HUES6 (cell line): ENCODE measurements at regions not wholly inside any gene's neighbourhood (a gene's known extent, or its start where the extent isn't known, plus 50 kb on each side); places are given as distances from the start of the nearest gene placed in this dataset.

ENCODE experiments used
- H3K27ac ChIP-seq: 2 replicates; pipeline ENCODE4 v1.7.0; 2013; ENCODE audit warnings: low read depth, mild to moderate bottlenecking, low read length, inconsistent platforms
- H3K27me3 ChIP-seq: 2 replicates; pipeline ENCODE4 v1.6.1; 2013; ENCODE audit warnings: low read length; ENCODE audit not compliant: control insufficient read depth, insufficient read depth
- H3K36me3 ChIP-seq: 2 replicates; pipeline ENCODE4 v1.6.1; 2013; ENCODE audit warnings: low read length; ENCODE audit not compliant: control insufficient read depth, insufficient read depth
- H3K4me1 ChIP-seq: 2 replicates; pipeline ENCODE4 v1.6.1; 2013; ENCODE audit warnings: low read length; ENCODE audit not compliant: control insufficient read depth, insufficient read depth
- H3K4me3 ChIP-seq: 2 replicates; pipeline ENCODE4 v1.5.1; 2013; ENCODE audit warnings: low read depth, low read length
- H3K9ac ChIP-seq: one replicate; pipeline ENCODE4 v1.6.1; 2013; ENCODE audit warnings: mild to moderate bottlenecking, low read length
- H3K9me3 ChIP-seq: 2 replicates; pipeline ENCODE4 v1.6.1; 2013; ENCODE audit warnings: low read depth, low read length; ENCODE audit not compliant: control insufficient read depth, insufficient read depth

DNA sequence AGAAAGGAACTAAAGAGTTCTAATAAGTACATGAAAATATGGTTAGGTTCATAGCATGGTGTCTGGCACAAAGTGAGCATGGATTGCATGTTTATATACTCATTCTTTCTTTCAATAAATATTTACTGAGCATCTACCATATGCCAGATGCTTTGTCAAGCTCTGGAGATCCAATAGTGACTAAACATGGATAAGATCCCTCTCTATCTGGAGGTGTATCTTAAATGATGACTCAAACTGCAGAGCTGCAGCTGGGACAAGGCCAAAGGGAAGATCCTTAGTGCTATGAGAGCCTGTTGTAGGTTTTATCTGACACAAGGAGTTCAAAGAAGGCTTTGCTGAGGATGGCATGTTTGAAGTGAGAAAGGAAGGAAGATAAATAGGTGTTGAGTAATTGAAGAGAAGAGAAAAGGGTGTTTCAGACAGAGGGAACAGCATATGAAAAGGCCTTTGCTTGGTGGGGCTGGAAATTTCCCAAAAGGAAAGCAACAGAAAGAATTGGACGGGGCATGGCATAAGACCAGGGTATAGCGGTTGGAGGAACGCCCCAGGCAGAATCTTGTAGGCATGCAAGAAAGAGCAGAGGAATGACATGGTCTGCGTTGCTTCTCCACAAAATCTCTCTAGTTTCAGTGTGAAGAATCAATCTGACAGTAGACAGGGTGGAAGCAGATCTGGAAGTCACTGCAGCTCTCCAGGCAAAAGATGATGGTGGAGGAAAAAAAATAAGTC, 239.9 kb upstream of the LRTM1 start:
- Histone ChIP-seq H3K27me3 (no peaks in the 10 kb centered on the region), H3K36me3 (no peaks in the 10 kb centered on the region), H3K27ac (no peak overlapping the region), H3K9me3 (peaks cover 3% of the 10 kb centered on the region; the same call in 1 of the 2 replicates), H3K4me3 (no peak overlapping the region), H3K9ac (no peak overlapping the region), H3K4me1 (0 out of 2 replicates have a peak, but pooled peaks cover 6% of the 10 kb centered on the region)

GRCh38 chr3:55166576-55167555, 239.0 kb upstream of the LRTM1 start:
- H3K27ac ChIP-seq: no peak overlapping the region
- 0 out of 2 replicates have a peak, but pooled peaks cover 6% of the 10 kb centered on the region for H3K4me1 ChIP-seq
- no peaks in the 10 kb centered on the region for H3K27me3 ChIP-seq
- no peaks in the 10 kb centered on the region for H3K36me3 ChIP-seq
- H3K9me3 ChIP-seq: no peaks in the 10 kb centered on the region
- H3K4me3 ChIP-seq: no peak overlapping the region
- H3K9ac ChIP-seq: no peak overlapping the region

GRCh38 chr3:55165704-55166405, 238.0 kb upstream of the LRTM1 start:
- no peak overlapping the region for H3K27ac ChIP-seq
- no peak overlapping the region for H3K9ac ChIP-seq
- H3K4me1 ChIP-seq: 0 out of 2 replicates have a peak, but pooled peaks cover 6% of the 10 kb centered on the region
- H3K4me3 ChIP-seq: no peak overlapping the region
- H3K36me3 ChIP-seq: no peaks in the 10 kb centered on the region
- H3K27me3 ChIP-seq: no peaks in the 10 kb centered on the region
- no peaks in the 10 kb centered on the region for H3K9me3 ChIP-seq

DNA sequence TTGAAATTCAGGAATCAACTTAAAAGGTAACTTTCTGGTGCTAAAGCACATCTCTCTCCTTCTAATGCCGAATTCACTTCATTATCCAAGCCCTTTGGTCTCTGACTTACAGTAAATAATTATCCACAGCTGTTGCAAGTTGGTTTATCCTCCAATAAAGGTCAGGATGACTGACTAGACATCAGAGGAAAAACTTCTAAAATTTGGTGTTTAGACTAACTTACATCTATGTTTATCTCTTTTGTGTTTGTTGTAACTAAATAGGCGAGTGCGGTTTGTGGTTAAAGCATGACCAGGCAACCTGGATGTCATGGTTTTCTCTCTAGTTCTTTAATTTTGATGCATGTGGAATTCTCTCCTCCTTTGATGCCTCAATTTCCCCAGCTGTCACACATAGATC, 237.4 kb upstream of the LRTM1 start:
- H3K9ac ChIP-seq: no peak overlapping the region
- no peaks in the 10 kb centered on the region for H3K27me3 ChIP-seq
- 0 out of 2 replicates have a peak, but pooled peaks cover 6% of the 10 kb centered on the region for H3K4me1 ChIP-seq
- H3K4me3 ChIP-seq: no peak overlapping the region
- H3K36me3 ChIP-seq: no peaks in the 10 kb centered on the region
- H3K9me3 ChIP-seq: no peaks in the 10 kb centered on the region
- no peak overlapping the region for H3K27ac ChIP-seq

- H3K36me3 ChIP-seq: no peaks in the 10 kb centered on the region
- no peak overlapping the region for H3K27ac ChIP-seq
- H3K4me1 ChIP-seq: 0 out of 2 replicates have a peak, but pooled peaks cover 6% of the 10 kb centered on the region
- no peaks in the 10 kb centered on the region for H3K27me3 ChIP-seq
- H3K4me3 ChIP-seq: no peak overlapping the region
- no peaks in the 10 kb centered on the region for H3K9me3 ChIP-seq
- no peak overlapping the region for H3K9ac ChIP-seq
Observed at GRCh38 chr3:55164876-55165275, 237.0 kb upstream of the LRTM1 start.

DNA sequence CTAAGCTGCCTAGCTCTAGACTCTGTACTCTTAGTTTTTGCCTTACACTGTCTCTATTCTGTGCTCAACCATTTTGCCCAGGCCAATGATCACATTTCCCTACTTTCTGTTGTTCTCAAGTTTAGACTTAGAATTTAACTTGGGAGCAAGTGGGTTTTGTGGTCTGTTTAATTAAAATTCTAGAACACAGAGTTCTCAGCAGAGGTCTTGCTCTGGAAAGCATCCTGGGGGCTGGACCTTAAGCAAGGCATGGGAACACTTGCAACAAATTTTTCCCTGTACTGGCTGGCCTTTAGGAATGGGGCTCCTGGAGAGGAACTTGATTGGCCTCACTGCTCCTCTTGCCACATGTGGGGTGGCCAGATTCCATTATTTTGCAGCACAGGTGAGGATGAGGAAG, 236.3 kb upstream of the LRTM1 start:
- Histone ChIP-seq H3K4me1 (0 out of 2 replicates have a peak, but pooled peaks cover 6% of the 10 kb centered on the region), H3K4me3 (no peak overlapping the region), H3K27me3 (no peaks in the 10 kb centered on the region), H3K36me3 (no peaks in the 10 kb centered on the region), H3K9me3 (no peaks in the 10 kb centered on the region), H3K27ac (no peak overlapping the region), H3K9ac (no peak overlapping the region)

DNA sequence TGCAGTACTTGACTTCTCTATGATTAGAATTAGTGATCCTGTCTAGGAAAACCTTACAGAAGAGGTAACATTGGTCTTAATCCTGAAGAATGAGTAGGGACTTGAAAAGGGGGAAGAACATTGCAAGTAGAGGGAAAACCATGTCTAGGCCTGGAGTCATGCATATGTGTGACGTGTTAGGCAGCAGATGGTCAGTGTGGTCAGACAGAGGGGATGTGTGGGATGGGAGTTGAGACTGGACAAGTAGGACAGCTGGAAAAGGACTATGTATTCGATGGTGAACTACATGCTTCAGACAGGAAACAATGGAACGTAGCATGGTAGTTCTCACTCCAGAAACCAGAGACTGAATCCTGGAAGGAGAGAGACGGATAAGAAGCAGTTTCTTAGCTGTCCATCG, 235.6 kb upstream of the LRTM1 start:
- Histone ChIP-seq H3K4me3 (no peak overlapping the region), H3K9me3 (no peaks in the 10 kb centered on the region), H3K4me1 (0 out of 2 replicates have a peak, but pooled peaks cover 6% of the 10 kb centered on the region), H3K27ac (no peak overlapping the region), H3K9ac (no peak overlapping the region), H3K36me3 (no peaks in the 10 kb centered on the region), H3K27me3 (no peaks in the 10 kb centered on the region)

DNA sequence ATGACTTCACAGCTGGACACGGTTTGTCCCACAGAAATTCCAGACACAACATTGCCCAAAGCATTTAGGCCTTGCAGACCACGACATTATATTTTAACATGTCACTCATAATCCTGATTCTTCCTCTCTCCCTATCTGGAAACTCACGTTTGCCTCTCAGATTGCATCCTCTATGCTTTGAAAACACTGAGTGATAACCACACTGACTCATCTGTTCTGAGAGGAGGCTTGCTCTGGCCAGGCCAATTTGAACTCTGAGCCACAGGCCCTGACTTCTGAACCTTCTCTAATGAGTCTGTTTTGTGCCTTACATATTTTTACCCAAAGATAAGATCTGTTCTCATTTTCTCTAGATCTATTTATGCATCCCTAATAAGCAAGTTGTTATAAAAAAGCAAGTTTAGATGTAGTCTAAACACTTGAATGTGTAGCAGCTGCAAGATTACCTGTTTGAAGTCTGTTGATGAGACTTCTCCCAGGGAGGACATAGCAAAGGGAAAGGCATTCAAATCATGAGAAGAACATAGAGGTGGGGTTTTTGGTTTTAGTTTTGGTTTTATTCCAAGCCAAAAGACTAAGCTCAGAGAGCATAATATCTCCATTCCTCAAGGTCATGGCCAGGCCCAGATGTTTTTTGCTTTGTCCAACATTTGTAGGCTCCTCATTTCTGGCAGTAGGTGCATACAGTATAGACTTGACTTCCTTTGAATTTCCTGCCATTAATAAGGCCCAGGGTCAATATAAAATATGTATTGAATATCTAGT, 234.4 kb upstream of the LRTM1 start:
- Histone ChIP-seq H3K27me3 (no peaks in the 10 kb centered on the region), H3K36me3 (no peaks in the 10 kb centered on the region), H3K27ac (no peak overlapping the region), H3K9me3 (no peaks in the 10 kb centered on the region), H3K4me3 (no peak overlapping the region), H3K9ac (no peak overlapping the region), H3K4me1 (0 out of 2 replicates have a peak, but pooled peaks cover 6% of the 10 kb centered on the region)

DNA sequence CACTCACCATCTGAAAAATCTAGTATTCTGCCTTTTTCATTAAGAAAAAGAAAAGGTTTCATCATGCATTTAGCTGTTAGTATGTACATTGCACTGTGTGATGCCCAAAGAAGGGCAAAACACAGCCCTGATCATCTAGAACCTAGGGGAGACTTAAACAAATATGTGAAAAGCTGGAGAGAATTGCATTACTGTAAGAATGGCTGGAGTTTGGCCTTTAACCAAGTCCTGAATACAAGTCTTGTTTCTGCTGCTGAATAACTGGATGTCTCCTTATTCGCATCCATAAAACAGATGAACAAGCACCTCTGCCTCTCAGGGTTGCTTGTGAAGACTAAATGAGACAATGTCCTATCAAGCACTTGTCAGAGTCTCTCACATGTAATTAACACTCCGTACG, 233.4 kb upstream of the LRTM1 start:
- Histone ChIP-seq H3K9ac (no peak overlapping the region), H3K27ac (no peak overlapping the region), H3K9me3 (no peaks in the 10 kb centered on the region)

More for the DNA sequence above, 233.4 kb upstream of the LRTM1 start:
- Histone ChIP-seq H3K4me1 (0 out of 2 replicates have a peak, but pooled peaks cover 6% of the 10 kb centered on the region), H3K4me3 (no peak overlapping the region), H3K36me3 (no peaks in the 10 kb centered on the region), H3K27me3 (no peaks in the 10 kb centered on the region)
